ENCODE measurements at regions not wholly inside any gene's neighbourhood (a gene's known extent, or its start where the extent isn't known, plus 50 kb on each side); places are given as distances from the start of the nearest gene placed in this dataset.
A peak's percentile ranks its signal among the peaks of the same experiment; 100 is the strongest.

GRCh38 chr14:97624985-97625384 is 827.8 kb downstream of the VRK1 start:
- DNase-seq: no peak

GRCh38 chr14:97625477-97625876 is 828.3 kb downstream of the VRK1 start:
- DNase-seq: no peak

- no peak for DNase-seq
These were observed 828.9 kb downstream of the VRK1 start for GRCh38 chr14:97626088-97626487.

GRCh38 chr14:97630249-97630648 is 833.1 kb downstream of the VRK1 start:
- DNase-seq: no peak

- no peak for DNase-seq
These were observed 836.1 kb downstream of the VRK1 start for GRCh38 chr14:97633131-97633738.

GRCh38 chr14:97634751-97635150 is 837.6 kb downstream of the VRK1 start:
- DNase-seq: peak in 2 of 4 experiments; percentile 1 to 32

GRCh38 chr14:97638864-97639263 is 841.7 kb downstream of the VRK1 start:
- no peak for DNase-seq

- no peak for DNase-seq
These were observed 842.8 kb downstream of the VRK1 start for GRCh38 chr14:97640031-97640430.

GRCh38 chr14:97641827-97642226 is 844.6 kb downstream of the VRK1 start:
- DNase-seq: no peak

- no peak for DNase-seq
These were observed 845.4 kb downstream of the VRK1 start for GRCh38 chr14:97642631-97643030.

- DNase-seq: no peak
These were observed 847.2 kb downstream of the VRK1 start for GRCh38 chr14:97644365-97644764.

GRCh38 chr14:97649752-97650151 is 852.6 kb downstream of the VRK1 start:
- no peak for DNase-seq

- no peak for DNase-seq
These were observed 858.2 kb downstream of the VRK1 start for GRCh38 chr14:97655169-97655948.

GRCh38 chr14:97657609-97658008 is 860.4 kb downstream of the VRK1 start:
- no peak for DNase-seq

GRCh38 chr14:97687944-97688630 is 890.9 kb downstream of the VRK1 start:
- no peak for DNase-seq

GRCh38 chr14:97688631-97689336 is 891.6 kb downstream of the VRK1 start:
- no peak for DNase-seq

- DNase-seq: no peak
These were observed 894.9 kb downstream of the VRK1 start for GRCh38 chr14:97692084-97692483.

- no peak for DNase-seq
These were observed 898.3 kb downstream of the VRK1 start for GRCh38 chr14:97695456-97695981.

GRCh38 chr14:97697772-97698171 is 900.6 kb downstream of the VRK1 start:
- DNase-seq: no peak

GRCh38 chr14:97699026-97699425 is 901.8 kb downstream of the VRK1 start:
- no peak for DNase-seq

- DNase-seq: peak in 1 of 4 experiments; percentile 19
These were observed 906.0 kb downstream of the VRK1 start for GRCh38 chr14:97703006-97703760.

GRCh38 chr14:97704316-97704885 is 907.2 kb downstream of the VRK1 start:
- no peak for DNase-seq
